HG03139 (cell line): ENCODE measurements at regions not wholly inside any gene's neighbourhood (a gene's known extent, or its start where the extent isn't known, plus 50 kb on each side); places are given as distances from the start of the nearest gene placed in this dataset.

Experiments
- ATAC-seq: cut with Tn5 transposase; IDR thresholded peaks from one replicate; pipeline ENCODE4 v1.9.1; 2021; ENCODE audit not compliant: unreplicated experiment

DNA sequence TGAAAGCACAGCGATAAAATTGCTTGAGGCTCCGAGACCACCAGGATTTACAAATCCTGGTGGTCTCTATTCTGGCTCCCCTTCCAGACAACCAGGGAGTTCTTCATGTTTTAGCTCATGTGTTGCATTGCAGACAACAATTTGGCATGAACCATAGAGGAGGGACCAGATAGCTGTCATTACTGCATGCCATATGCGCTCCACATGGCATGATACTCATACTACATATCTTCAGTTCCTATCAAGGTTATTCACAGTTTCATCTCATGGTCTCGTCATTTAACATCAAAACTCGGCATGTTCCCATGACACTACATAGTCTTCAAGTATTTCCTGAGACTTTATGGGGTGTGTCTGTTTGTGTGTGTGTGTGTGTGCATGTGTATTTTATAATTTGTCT, 220.3 kb downstream of the OR13H1 start:
- no peak for ATAC-seq

DNA sequence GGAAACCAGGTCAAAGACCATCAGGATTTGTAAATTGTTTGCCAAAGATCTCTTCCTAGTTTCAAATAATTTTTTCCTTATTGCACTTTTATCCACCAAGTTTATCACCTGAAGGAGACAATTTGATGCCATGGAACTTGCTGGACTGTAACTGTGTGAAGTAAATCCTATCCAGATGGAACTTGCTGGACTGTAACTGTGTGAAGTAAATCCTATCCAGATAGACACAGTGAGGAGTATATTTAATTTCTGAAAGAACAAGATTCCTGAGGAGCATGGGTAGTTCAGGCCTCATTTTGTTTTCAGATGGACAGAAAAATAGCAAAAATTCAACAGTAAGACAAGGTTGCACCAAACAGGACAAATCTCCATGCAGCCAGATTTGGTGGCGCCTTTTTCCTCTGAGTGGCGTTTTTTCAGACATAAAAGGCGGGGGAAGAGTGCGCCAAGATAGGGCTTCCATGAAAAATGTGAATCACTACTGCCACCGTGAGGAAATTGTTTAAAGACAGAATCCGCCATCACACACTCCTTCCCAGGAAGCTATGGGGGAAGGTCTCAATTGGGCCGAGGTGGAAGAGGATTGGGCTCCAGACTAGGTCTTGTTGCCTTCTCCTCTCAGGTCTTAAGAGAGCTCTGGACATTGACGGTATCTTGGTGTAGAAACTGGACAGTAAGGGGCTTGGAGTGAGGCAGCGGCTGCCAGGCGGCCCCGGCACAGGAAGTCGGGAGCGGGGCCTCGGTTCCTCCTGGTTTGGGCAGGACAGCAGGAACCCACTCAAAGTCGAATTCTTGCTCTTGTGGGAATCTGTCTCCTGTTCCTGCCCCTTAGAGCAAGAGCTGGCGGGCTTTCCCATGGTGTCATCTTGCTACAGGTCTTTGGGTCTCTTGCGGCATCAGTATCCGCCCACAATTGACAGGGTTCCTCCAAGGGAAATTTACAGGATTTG, 234.7 kb downstream of the OR13H1 start:
- no peak for ATAC-seq

- no peak for ATAC-seq
Measured at GRCh38 chrX:131779306-131779705, 235.4 kb downstream of the OR13H1 start.

DNA sequence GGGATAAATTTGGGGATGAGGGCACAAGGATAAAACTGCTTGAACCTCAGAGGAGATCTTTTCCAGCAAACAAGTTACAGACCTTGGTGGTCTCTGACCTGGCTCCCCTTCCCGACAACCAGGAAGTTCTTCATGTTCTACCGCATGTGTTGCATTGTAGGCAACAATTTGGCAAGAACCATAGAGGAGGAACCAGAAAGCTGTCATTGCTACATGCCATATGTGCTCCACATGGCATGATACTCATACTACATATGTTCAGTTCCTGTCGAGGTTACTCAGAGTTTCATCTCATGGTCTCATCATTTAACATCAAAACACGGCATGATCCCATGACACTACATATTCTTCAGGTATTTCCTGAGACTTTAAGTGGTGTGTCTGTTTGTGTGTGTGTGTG, 235.9 kb downstream of the OR13H1 start:
- ATAC-seq: no peak

- no peak for ATAC-seq
Measured at GRCh38 chrX:131782646-131783045, 238.8 kb downstream of the OR13H1 start.

- no peak for ATAC-seq
Measured at GRCh38 chrX:131783555-131784308, 239.4 kb upstream of the STK26 start.

- ATAC-seq: no peak
Measured at GRCh38 chrX:131789664-131790063, 233.4 kb upstream of the STK26 start.

- ATAC-seq: no peak
Measured at GRCh38 chrX:131791608-131792355, 231.3 kb upstream of the STK26 start.

DNA sequence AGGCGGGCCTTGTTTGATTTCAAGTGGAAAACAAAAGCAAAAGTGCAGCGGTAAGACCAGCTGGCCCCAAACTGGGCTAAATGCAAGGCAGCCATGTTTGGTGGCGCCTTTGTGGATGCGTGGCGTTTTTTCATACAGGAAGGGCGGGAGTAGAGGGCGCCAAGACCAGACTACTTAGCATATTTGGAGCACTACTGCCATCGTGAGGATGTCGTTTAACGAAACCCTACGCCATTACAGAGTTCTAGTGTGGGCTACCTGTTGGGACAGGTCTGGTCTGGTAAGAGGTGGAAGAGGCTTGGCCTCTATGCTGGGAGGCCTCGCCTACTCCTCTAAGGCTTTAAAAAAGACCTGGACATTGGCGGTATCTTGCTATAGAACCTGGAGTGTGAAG, 230.7 kb upstream of the STK26 start:
- no peak for ATAC-seq

GRCh38 chrX:131792789-131793462, 230.2 kb upstream of the STK26 start:
- no peak for ATAC-seq

DNA sequence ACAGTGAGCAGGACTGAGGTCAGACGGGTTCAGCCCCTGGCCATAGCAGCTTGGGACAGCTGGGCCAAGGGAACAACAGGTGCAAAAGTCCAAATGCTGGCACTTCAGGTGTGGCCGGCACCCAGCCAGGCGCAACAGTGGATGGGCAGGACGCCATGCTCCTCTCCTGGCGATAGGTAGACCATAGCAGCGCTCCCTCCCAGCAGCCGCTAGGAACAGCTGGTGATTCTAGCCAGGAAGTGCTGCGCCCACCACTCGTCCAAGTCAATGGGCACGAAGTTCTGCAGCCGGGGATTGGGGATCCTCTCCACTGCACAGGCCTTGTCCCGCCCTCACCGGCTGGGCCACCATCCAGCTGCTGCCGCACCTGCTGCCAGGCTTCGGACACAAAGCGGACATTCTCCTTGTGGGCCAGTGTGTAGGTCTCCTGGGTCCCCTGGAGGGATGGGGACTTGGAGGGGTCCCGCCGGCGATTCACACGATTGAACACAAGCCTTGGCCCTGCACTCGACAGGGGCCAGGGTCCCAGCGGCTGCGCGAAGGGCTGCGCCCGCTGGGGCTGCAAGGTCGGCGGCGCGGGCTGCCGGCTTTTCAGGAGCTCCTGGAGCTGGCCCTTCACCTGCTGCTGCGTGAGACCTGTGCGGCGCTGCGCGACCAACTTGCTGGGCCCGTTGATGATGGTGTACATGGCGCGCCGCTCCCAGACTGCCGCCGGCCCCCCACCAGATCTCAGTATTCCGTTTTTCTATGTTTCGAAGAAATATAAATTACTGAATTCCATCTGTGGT, 227.5 kb upstream of the STK26 start:
- ATAC-seq: no peak

- ATAC-seq: no peak
Measured at GRCh38 chrX:131801066-131801465, 222.0 kb upstream of the STK26 start.

DNA sequence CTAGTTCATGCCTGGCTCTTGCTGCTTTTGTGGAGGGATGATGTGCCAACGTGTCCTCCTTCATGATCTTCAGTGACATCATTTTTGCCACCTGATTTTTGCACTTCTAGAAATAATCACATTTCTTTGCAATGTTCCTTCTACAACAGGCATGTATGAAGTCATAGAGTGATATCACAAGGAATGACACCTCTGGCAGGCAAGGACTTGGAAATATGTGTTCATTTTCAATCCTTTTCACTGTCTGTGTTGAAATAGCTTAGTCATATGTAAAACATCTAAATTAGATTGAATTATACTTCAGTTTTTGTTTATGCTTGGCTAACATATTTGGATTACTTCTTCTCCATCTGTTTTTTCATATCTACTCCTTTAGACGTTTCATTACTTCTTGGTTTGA, 221.2 kb upstream of the STK26 start:
- ATAC-seq: no peak

- ATAC-seq: no peak
Measured at GRCh38 chrX:131802836-131803626, 220.1 kb upstream of the STK26 start.

DNA sequence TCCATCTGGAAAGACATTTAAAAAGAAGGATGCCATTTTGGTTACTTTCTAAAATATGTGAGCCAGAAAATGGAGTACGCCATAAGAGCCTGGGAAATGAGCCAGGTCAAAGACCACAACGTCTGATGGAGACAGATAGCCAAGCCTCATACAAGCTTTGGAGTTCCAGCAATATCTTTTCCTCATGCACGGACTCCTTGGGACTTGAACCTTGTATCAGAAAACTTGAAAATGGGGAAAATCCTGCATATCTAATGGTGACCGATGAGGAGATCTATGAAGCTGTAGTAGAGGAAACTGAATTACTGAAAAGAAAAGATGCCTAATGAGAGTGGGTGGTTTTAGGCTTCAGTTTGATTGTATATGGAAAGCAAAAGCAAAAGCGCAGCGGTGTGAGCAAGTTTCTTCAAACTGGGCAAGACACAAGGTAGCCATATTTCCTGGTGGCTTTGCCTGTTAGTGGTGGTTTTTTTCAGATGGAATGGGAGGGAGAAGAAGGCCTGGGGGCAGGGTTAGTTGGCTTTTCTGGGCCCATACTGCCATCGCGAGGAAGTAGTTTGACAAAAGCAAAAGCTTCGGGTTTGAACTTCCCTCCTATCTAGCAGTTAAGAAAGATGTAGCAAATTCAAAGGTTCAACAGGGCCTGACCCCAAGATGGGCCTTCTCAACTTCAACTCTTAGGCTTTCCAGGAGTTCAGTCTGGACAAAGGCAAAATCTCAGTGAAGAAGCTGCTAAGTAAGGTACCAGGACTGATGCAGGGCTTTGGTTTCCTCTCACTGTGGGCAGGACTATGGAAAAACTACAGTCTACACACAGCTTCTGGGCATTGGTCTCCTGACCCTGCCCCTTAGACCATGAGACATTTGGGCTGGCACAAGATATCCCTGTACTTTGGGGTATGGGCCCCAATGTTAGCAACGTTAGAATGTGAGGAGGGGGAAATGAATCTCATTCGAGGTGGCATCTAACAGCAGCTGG, 210.0 kb upstream of the STK26 start:
- peak; percentile 85 for ATAC-seq

DNA sequence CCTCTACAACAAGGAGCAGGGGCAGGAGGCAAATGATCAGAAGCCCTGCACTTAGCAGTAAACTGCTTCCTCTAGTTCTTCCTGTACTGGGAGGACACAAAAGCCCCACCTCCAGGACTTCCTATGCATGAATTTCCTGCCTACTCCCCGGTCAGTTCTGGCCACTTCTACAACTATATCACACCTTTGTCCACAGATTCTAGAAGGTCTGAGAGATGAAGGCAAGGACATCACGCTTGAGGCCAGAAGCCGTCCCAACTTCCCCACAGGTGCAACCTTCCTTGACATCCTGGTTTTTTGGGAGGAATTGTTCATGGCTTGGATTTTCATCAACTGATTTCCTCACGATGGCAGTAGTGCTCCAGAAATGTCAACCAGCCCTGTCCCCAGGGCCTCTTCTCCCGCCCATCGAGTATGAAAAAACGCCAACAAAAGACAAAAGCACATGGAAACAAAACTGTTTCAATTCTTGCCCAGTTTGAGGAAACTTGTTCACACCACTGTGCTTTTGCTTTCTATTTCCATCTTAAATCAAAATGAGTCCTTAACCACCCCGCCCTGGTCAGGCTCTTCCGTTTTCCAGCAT, 206.5 kb upstream of the STK26 start:
- ATAC-seq: peak; percentile 43

GRCh38 chrX:131818297-131818936, 204.7 kb upstream of the STK26 start:
- ATAC-seq: no peak
